ENCODE measurements at regions not wholly inside any gene's neighbourhood (a gene's known extent, or its start where the extent isn't known, plus 50 kb on each side); places are given as distances from the start of the nearest gene placed in this dataset.

GRCh38 chr15:62452026-62452425 is 286.9 kb upstream of the C2CD4B start:
- H3K9me3 ChIP-seq (ENCODE audit: control extremely low read depth in 1 of 3, control insufficient read depth in 2 of 3, insufficient read depth in 1 of 3, low read length in 2 of 3) = no peaks in the 10 kb centered on the region
- Mint-ChIP-seq H3K4me1 (no peaks in the 10 kb centered on the region), H3K4me3 (no peak overlapping the region), H3K27me3 (peaks cover 5% of the 10 kb centered on the region), H3K27ac (no peak overlapping the region), H3K9me3 (ENCODE audit: insufficient read depth) (no peaks in the 10 kb centered on the region)
- WGBS (ENCODE audit: insufficient coverage) = 91% methylated on average over 4 of the region's 9 CpGs
- H3K36me3 ChIP-seq (replicated peaks in 1 of 2; ENCODE audit: control extremely low read depth in 1 of 2, control insufficient read depth in 1 of 2, extremely low read depth in 1 of 2, insufficient read depth in 2 of 2, low read length in 1 of 2) = no peaks in the 10 kb centered on the region
- H3K9ac ChIP-seq (ENCODE audit: low read length) = no peak overlapping the region
- no peak overlapping the region for H3K4me2 ChIP-seq (replicated peaks; ENCODE audit: low read depth, low read length, poor library complexity, severe bottlenecking)
- H4K20me1 ChIP-seq (ENCODE audit: control insufficient read depth, insufficient read depth, low read length, poor library complexity, severe bottlenecking) = no peaks in the 10 kb centered on the region
- ATAC-seq (ENCODE audit: low read depth) (no peak), DNase-seq (no peak)
- no peak overlapping the region for H3K4me3 ChIP-seq (ENCODE audit: control extremely low read depth in 1 of 5, extremely low read depth in 1 of 5, insufficient read depth in 1 of 5, low read depth in 2 of 5, low read length in 4 of 5)
- POLR2A ChIA-PET = no interaction called here
- TF ChIP-seq, protein P1, sequence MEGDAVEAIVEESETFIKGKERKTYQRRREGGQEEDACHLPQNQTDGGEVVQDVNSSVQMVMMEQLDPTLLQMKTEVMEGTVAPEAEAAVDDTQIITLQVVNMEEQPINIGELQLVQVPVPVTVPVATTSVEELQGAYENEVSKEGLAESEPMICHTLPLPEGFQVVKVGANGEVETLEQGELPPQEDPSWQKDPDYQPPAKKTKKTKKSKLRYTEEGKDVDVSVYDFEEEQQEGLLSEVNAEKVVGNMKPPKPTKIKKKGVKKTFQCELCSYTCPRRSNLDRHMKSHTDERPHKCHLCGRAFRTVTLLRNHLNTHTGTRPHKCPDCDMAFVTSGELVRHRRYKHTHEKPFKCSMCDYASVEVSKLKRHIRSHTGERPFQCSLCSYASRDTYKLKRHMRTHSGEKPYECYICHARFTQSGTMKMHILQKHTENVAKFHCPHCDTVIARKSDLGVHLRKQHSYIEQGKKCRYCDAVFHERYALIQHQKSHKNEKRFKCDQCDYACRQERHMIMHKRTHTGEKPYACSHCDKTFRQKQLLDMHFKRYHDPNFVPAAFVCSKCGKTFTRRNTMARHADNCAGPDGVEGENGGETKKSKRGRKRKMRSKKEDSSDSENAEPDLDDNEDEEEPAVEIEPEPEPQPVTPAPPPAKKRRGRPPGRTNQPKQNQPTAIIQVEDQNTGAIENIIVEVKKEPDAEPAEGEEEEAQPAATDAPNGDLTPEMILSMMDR (IDR thresholded peaks at IDR 0.05) = no peak
- no peak for TF ChIP-seq EZH2 (IDR thresholded peaks at IDR 0.05; ENCODE audit: borderline replicate concordance, insufficient read depth, low read depth, low read length, poor library complexity, severe bottlenecking)
- H3K4me1 ChIP-seq (ENCODE audit: control insufficient read depth in 2 of 2, insufficient read depth in 2 of 2, low read length in 2 of 2) = no peaks in the 10 kb centered on the region
- H2AFZ ChIP-seq (ENCODE audit: insufficient read depth, low read depth, low read length, poor library complexity, severe bottlenecking) = no peak overlapping the region
- no peaks in the 10 kb centered on the region for H3K27me3 ChIP-seq (replicated peaks in 1 of 4; ENCODE audit: control extremely low read depth in 1 of 4, control insufficient read depth in 3 of 4, insufficient read depth in 4 of 4, low read length in 3 of 4)
- CTCF ChIA-PET = no interaction called here
- no peak overlapping the region for H3K27ac ChIP-seq (ENCODE audit: low read length in 2 of 2)
- intact Hi-C loops (cut with micrococcal nuclease) = no loop called here
- no peaks in the 10 kb centered on the region for H3K79me2 ChIP-seq (ENCODE audit: control insufficient read depth, insufficient read depth, low read length)

- Histone ChIP-seq H3K4me2 (replicated peaks; ENCODE audit: low read depth, low read length, poor library complexity, severe bottlenecking) (no peak overlapping the region), H3K27ac (ENCODE audit: low read length in 2 of 2) (no peak overlapping the region), H3K4me3 (ENCODE audit: control extremely low read depth in 1 of 5, extremely low read depth in 1 of 5, insufficient read depth in 1 of 5, low read depth in 2 of 5, low read length in 4 of 5) (no peak overlapping the region), H3K9ac (ENCODE audit: low read length) (no peak overlapping the region), H3K9me3 (ENCODE audit: control extremely low read depth in 1 of 3, control insufficient read depth in 2 of 3, insufficient read depth in 1 of 3, low read length in 2 of 3) (no peaks in the 10 kb centered on the region), H3K79me2 (ENCODE audit: control insufficient read depth, insufficient read depth, low read length) (no peaks in the 10 kb centered on the region), H3K36me3 (replicated peaks in 1 of 2; ENCODE audit: control extremely low read depth in 1 of 2, control insufficient read depth in 1 of 2, extremely low read depth in 1 of 2, insufficient read depth in 2 of 2, low read length in 1 of 2) (no peaks in the 10 kb centered on the region), H3K27me3 (replicated peaks in 1 of 4; ENCODE audit: control extremely low read depth in 1 of 4, control insufficient read depth in 3 of 4, insufficient read depth in 4 of 4, low read length in 3 of 4) (no peaks in the 10 kb centered on the region), H3K4me1 (ENCODE audit: control insufficient read depth in 2 of 2, insufficient read depth in 2 of 2, low read length in 2 of 2) (no peaks in the 10 kb centered on the region), H4K20me1 (ENCODE audit: control insufficient read depth, insufficient read depth, low read length, poor library complexity, severe bottlenecking) (no peaks in the 10 kb centered on the region), H2AFZ (ENCODE audit: insufficient read depth, low read depth, low read length, poor library complexity, severe bottlenecking) (no peak overlapping the region)
- Mint-ChIP-seq H3K27ac (no peak overlapping the region), H3K4me3 (no peak overlapping the region), H3K27me3 (peaks cover 5% of the 10 kb centered on the region), H3K4me1 (no peaks in the 10 kb centered on the region), H3K9me3 (ENCODE audit: insufficient read depth) (no peaks in the 10 kb centered on the region)
- intact Hi-C loops (cut with micrococcal nuclease) = no loop called here
- TF ChIP-seq EZH2 (IDR thresholded peaks at IDR 0.05; ENCODE audit: borderline replicate concordance, insufficient read depth, low read depth, low read length, poor library complexity, severe bottlenecking) = no peak
- TF ChIP-seq, protein P1 (IDR thresholded peaks at IDR 0.05) = no peak
- no peak for DNase-seq
- ChIA-PET POLR2A (no interaction called here), CTCF (no interaction called here)
- ATAC-seq (ENCODE audit: low read depth) = no peak
- WGBS (ENCODE audit: insufficient coverage) = 89% methylated on average over 3 of the region's 4 CpGs
These were observed 287.6 kb upstream of the C2CD4B start for GRCh38 chr15:62452667-62453066.

Measured in B cell (primary cell).